GM12891 (cell line): ENCODE measurements at regions not wholly inside any gene's neighbourhood (a gene's known extent, or its start where the extent isn't known, plus 50 kb on each side); places are given as distances from the start of the nearest gene placed in this dataset.

ENCODE experiments used
- PAX5 ChIP-seq: IDR thresholded peaks from 2 replicates; pipeline ENCODE4 v1.6.1; 2011; ENCODE audit warnings: low read length, moderate library complexity, mild to moderate bottlenecking; ENCODE audit not compliant: insufficient read depth, severe bottlenecking
- POLR2A ChIP-seq: IDR thresholded peaks from 2 replicates; pipeline ENCODE4 v1.6.1; 2011; ENCODE audit warnings: low read depth, low read length, control low read depth
- SPI1 ChIP-seq: IDR thresholded peaks from 2 replicates; pipeline ENCODE4 v1.6.1; 2011; ENCODE audit warnings: low read depth, low read length, control low read depth
- TAF1 ChIP-seq: IDR thresholded peaks from 2 replicates; pipeline ENCODE4 v1.6.1; 2011; ENCODE audit warnings: low read depth, low read length, control low read depth

DNA sequence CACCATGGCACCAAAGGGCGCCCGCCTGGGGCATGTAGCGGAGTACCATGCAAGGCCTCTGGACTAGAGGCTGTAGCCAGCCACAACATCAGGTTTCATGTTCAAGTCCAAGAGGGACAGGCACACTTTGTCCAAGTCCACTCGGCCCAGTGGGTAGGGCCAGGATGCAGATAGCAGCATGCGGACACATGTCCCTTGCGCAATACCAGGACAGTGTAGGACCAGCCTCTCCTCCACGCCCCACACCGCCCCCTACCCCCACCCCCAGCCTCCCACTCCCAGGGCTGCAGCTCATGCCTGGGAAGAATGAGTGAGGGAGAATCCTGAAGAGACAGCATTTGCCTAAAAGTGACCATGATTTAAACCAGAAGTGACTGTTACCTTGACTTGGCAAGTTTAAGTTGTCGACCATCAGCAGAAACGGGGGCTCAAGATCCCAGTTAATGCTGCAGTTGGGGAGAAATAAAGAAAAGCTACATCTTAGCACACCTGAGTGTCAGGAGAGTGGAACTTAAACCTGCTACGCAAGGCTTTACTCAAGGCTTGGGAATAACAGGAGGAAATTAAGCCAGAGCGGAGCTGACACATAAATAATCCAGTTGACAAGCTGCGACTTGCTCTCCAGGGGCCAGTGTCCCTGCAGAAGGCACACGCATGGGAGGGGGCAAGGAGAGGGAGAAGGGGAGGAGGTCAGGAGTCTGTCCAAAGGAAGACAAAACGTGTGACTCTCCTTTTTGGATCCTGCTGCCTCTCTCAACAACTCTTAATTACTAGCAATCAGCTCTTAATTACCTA, 221.7 kb downstream of the BCOR start:
- TF ChIP-seq PAX5 (no peak), POLR2A (no peak), TAF1 (no peak), SPI1 (no peak)
